ENCODE measurements at regions not wholly inside any gene's neighbourhood (a gene's known extent, or its start where the extent isn't known, plus 50 kb on each side); places are given as distances from the start of the nearest gene placed in this dataset.

DNA sequence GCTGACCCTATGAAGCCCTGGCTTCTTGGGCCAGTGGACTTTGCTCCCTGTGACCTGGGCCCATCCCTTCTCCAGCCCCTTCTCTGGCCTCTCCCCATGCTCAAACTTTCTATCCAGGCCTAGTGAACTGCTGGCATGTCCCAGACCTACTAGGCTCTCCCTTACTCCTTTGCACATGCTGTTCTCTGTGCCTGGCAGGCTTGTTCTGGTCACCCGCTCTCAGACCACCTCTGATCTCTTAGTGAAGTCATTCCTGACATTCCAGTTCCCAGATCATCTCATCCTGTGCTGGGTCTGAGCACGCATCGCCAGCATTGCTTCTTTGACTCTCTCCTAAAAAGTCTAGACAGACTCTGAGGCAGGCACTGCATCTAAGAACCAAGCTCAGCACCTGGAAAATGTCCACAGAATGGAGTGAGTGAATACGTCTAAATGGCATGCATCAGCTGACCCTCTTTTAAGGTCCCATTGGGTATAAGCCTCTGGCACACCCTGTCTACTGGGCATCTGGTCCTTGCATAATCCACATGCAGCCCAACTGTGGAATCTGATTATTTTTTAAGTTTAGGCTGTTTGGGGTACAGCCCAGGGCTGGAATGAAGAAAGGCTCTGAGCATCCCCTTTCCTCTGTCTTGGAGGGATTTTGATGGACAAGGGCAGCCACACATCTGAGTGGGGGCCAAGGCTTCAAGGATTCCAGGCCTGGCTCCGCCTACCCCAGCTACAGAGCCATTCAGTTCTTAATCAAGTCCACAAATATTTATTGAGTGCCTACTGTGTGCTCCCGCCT lies 130.6 kb upstream of the HAAO start:
- TF ChIP-seq, protein P1, sequence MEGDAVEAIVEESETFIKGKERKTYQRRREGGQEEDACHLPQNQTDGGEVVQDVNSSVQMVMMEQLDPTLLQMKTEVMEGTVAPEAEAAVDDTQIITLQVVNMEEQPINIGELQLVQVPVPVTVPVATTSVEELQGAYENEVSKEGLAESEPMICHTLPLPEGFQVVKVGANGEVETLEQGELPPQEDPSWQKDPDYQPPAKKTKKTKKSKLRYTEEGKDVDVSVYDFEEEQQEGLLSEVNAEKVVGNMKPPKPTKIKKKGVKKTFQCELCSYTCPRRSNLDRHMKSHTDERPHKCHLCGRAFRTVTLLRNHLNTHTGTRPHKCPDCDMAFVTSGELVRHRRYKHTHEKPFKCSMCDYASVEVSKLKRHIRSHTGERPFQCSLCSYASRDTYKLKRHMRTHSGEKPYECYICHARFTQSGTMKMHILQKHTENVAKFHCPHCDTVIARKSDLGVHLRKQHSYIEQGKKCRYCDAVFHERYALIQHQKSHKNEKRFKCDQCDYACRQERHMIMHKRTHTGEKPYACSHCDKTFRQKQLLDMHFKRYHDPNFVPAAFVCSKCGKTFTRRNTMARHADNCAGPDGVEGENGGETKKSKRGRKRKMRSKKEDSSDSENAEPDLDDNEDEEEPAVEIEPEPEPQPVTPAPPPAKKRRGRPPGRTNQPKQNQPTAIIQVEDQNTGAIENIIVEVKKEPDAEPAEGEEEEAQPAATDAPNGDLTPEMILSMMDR (conservative IDR thresholded peaks at IDR 0.05) = no peak
- TF ChIP-seq EZH2 (IDR thresholded peaks at IDR 0.05; ENCODE audit: low read depth) = no peak

All from PC-9 (cell line).